Panc1 (cell line): ENCODE measurements at regions not wholly inside any gene's neighbourhood (a gene's known extent, or its start where the extent isn't known, plus 50 kb on each side); places are given as distances from the start of the nearest gene placed in this dataset.

Source experiments
- CTCF ChIP-seq: fragments of 450-650 bp; IDR thresholded peaks from 2 replicates; pipeline ENCODE4 v1.5.1; 2017; ENCODE audit warnings: mild to moderate bottlenecking
- POLR2AphosphoS5 ChIP-seq: IDR thresholded peaks from 2 replicates; pipeline ENCODE4 v1.6.1; 2012; ENCODE audit warnings: mild to moderate bottlenecking, low read depth, low read length, moderate library complexity
- REST ChIP-seq, 2 experiments: IDR thresholded peaks; 2 replicates each; pipeline ENCODE4 v1.6.1; 2011 to 2012; ENCODE audit warnings: low read depth in 2 of 2, control low read depth in 1 of 2, low read length in 1 of 2, mild to moderate bottlenecking in 1 of 2, moderate library complexity in 1 of 2; ENCODE audit not compliant: insufficient read depth in 1 of 2

- TF ChIP-seq CTCF (peak; percentile 9; the same call in 1 of the 2 replicates), REST (IDR thresholded peaks at IDR 0.05; ENCODE audit: insufficient read depth in 1 of 2, low read depth in 2 of 2, low read length in 1 of 2) (no peak), POLR2AphosphoS5 (no peak)
Measured at GRCh38 chr1:221356693-221357092, 385.2 kb downstream of the DUSP10 start.
